Naive thymus-derived CD4-positive, alpha-beta T cell (primary cell): ENCODE measurements at regions not wholly inside any gene's neighbourhood (a gene's known extent, or its start where the extent isn't known, plus 50 kb on each side); places are given as distances from the start of the nearest gene placed in this dataset.

ENCODE experiments used
- ATAC-seq: fragments of 150-1000 bp; cut with Tn5 transposase; 2 replicates; pipeline ENCODE4 v1.10.0; 2021; ENCODE audit warnings: mild to moderate bottlenecking, moderate library complexity
- CTCF ChIA-PET: fragments of 350-600 bp; sonication (Branson Sonifier 250); formaldehyde crosslinking; loops from one replicate; lab custom pipeline; 2021; ENCODE audit warnings: antibody characterized with exemption; lab: Charles Lee
- POLR2A ChIA-PET: fragments of 350-600 bp; sonication (Branson Sonifier 250); formaldehyde crosslinking; loops from one replicate; lab custom pipeline; 2021; ENCODE audit warnings: antibody characterized with exemption, inconsistent platforms; lab: Charles Lee
- DNase-seq, 9 donors: peaks; one replicate each; pipeline versions ENCODE4 v3.0.0 to v3.0.0-alpha.2; 2020 to 2022; ENCODE audit warnings: mixed read lengths in 1 of 9
- H3K27ac ChIP-seq: one replicate; pipeline ENCODE4 v1.7.0; 2013; ENCODE audit warnings: mild to moderate bottlenecking, low read depth, low read length, moderate library complexity
- H3K27me3 ChIP-seq, 2 donors: one replicate each; pipeline ENCODE4 v1.7.0; 2013; ENCODE audit warnings: low read length in 2 of 2, mild to moderate bottlenecking in 2 of 2, moderate library complexity in 2 of 2; ENCODE audit not compliant: control insufficient read depth in 2 of 2, insufficient read depth in 2 of 2
- H3K36me3 ChIP-seq, 3 experiments: 1 replicate in 2 of 3; 2 replicates in 1 of 3; pipeline ENCODE4 v1.7.0; 2013; ENCODE audit warnings: low read length in 3 of 3, mild to moderate bottlenecking in 3 of 3, moderate library complexity in 1 of 3; ENCODE audit not compliant: insufficient read depth in 3 of 3, control insufficient read depth in 2 of 3
- H3K4me1 ChIP-seq, 2 donors: one replicate each; pipeline ENCODE4 v1.7.0; 2013; ENCODE audit warnings: low read length in 2 of 2, mild to moderate bottlenecking in 2 of 2, moderate library complexity in 1 of 2; ENCODE audit not compliant: control insufficient read depth in 2 of 2, insufficient read depth in 2 of 2
- H3K4me3 ChIP-seq: 2 replicates; pipeline ENCODE4 v1.7.0; 2013; ENCODE audit warnings: mild to moderate bottlenecking, low read length
- H3K9me3 ChIP-seq, 3 experiments: 1 replicate in 2 of 3; 2 replicates in 1 of 3; pipeline ENCODE4 v1.7.0; 2013; ENCODE audit warnings: low read length in 3 of 3; ENCODE audit not compliant: control insufficient read depth in 2 of 3
- H3K27ac Mint-ChIP-seq, 9 donors: one replicate each; pipeline ENCODE4 v1.8.0; 2020 to 2022; ENCODE audit warnings: mixed read lengths in 9 of 9, mild to moderate bottlenecking in 8 of 9, moderate library complexity in 5 of 9, inconsistent platforms in 2 of 9
- H3K27me3 Mint-ChIP-seq, 5 donors: one replicate each; pipeline ENCODE4 v1.8.0; 2021 to 2022; ENCODE audit warnings: mixed read lengths in 5 of 5, mild to moderate bottlenecking in 1 of 5
- H3K36me3 Mint-ChIP-seq, 5 donors: one replicate each; pipeline ENCODE4 v1.8.0; 2020 to 2022; ENCODE audit warnings: mixed read lengths in 5 of 5, mild to moderate bottlenecking in 3 of 5, inconsistent platforms in 1 of 5
- H3K4me1 Mint-ChIP-seq, 7 donors: one replicate each; pipeline ENCODE4 v1.8.0; 2020 to 2022; ENCODE audit warnings: mixed read lengths in 7 of 7, mild to moderate bottlenecking in 3 of 7, inconsistent platforms in 1 of 7
- H3K4me3 Mint-ChIP-seq, 10 donors: one replicate each; pipeline ENCODE4 v1.8.0; 2020 to 2022; ENCODE audit warnings: mild to moderate bottlenecking in 10 of 10, mixed read lengths in 10 of 10, moderate library complexity in 6 of 10, inconsistent platforms in 2 of 10
- H3K9me3 Mint-ChIP-seq, 11 donors: one replicate each; pipeline ENCODE4 v1.8.0; 2020 to 2022; ENCODE audit warnings: mixed read lengths in 11 of 11, mild to moderate bottlenecking in 4 of 11, inconsistent platforms in 1 of 11, moderate library complexity in 1 of 11
- intact Hi-C, 2 donors: fragments of 100-400 bp; cut with micrococcal nuclease; formaldehyde crosslinking; loops; one replicate each; pipeline ENCODE4 v1.15.1; 2023

DNA sequence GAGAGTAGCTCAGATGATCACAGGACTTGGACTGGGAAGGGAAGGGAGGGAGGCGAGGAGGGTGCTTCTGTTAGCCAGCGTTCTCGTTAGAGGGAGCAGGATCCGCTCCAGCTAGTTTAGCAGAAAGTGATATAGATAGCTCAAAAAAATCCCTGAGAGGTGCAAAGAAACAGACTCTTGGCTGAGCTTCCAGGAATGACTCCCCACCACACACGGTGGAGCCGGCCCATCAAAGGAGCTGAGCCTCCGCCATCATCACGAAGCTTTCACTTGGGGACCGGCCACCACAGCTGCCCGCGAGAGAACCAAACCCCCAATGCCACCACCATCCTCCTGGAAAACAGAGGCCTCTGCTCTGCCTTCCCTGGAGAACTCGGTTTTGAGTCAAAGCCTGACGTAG lies 124.6 kb upstream of the BCL2L14 start:
- intact Hi-C loops: no loop called here
- H3K4me1 Mint-ChIP-seq: peaks cover 0 to 26% (median 9%) of the 10 kb centered on the region in 7 donors
- H3K27me3 Mint-ChIP-seq: no peaks in the 10 kb centered on the region
- peak overlapping the region in 1 of 10 donors; percentile 10 for H3K4me3 Mint-ChIP-seq
- DNase-seq (no peak), ATAC-seq (no peak)
- ChIA-PET CTCF (interaction anchor here (0.7 kb wide), 1 partner anchor 36 kb away, joined by 3 read pairs; no protein-coding TSS in a partner anchor), POLR2A (interaction anchor here (0.6 kb wide), 1 partner anchor 31 kb away, joined by 3 read pairs; no protein-coding TSS in a partner anchor)
- Histone ChIP-seq H3K9me3 (no peaks in the 10 kb centered on the region), H3K27ac (no peak overlapping the region), H3K4me3 (no peak overlapping the region), H3K27me3 (no peaks in the 10 kb centered on the region), H3K4me1 (no peaks in the 10 kb centered on the region), H3K36me3 (no peaks in the 10 kb centered on the region)
- peaks cover 0 to 10% (median 0%) of the 10 kb centered on the region in 5 donors for H3K36me3 Mint-ChIP-seq
- peaks cover 0 to 6% (median 0%) of the 10 kb centered on the region in 11 donors for H3K9me3 Mint-ChIP-seq
- no peak overlapping the region for H3K27ac Mint-ChIP-seq

GRCh38 chr12:11947213-11947612 lies 123.5 kb upstream of the BCL2L14 start:
- POLR2A ChIA-PET: no interaction called here

DNA sequence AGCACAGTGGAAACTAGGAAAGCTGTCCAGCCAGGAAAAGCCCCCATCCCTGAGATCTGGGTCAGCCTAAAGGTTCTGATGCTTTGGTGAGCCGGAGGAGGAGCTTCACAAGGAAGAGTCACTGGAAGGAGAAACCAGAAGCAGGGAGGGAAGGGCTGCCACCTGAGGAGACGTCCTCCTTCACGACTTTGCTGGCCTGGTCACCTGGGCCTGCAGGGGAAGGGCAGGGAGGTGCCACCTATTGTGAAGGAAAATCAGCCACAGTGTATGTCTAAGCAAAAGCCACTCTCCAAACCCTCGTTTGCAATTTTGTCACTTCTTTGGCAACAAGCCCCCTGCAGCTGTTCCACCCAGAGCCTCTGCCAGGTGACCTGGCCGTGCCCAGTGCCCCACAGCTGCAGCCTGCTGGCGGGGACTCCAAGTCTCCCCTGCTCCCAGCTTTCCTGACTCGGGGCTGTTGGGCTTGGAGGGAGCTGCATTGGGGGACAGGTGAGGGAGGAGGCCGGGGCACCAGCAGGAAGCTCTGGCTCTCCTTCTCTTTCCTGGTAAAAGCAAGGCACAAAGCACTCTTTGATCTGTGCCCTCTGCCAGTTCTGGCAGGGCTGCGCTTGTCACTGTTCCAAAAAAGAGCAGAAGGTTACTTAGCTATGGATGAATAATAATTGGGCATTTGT lies 120.9 kb upstream of the BCL2L14 start:
- ATAC-seq: no peak
- H3K4me1 Mint-ChIP-seq: peaks cover 10 to 38% (median 22%) of the 10 kb centered on the region in 7 donors
- H3K36me3 Mint-ChIP-seq: peaks cover 0 to 16% (median 0%) of the 10 kb centered on the region in 5 donors
- intact Hi-C loops: no loop called here
- no peak for DNase-seq
- ChIA-PET CTCF (no interaction called here), POLR2A (interaction anchor here (0.6 kb wide), 1 partner anchor 63 kb away, joined by 3 read pairs; no protein-coding TSS in a partner anchor)
- Histone ChIP-seq H3K27ac (no peak overlapping the region), H3K9me3 (no peaks in the 10 kb centered on the region), H3K27me3 (no peaks in the 10 kb centered on the region), H3K36me3 (no peaks in the 10 kb centered on the region), H3K4me3 (no peak overlapping the region), H3K4me1 (no peaks in the 10 kb centered on the region)
- H3K9me3 Mint-ChIP-seq: peaks cover 0 to 3% (median 0%) of the 10 kb centered on the region in 11 donors
- H3K4me3 Mint-ChIP-seq: no peak overlapping the region
- H3K27me3 Mint-ChIP-seq: no peaks in the 10 kb centered on the region
- H3K27ac Mint-ChIP-seq: no peak overlapping the region

More at GRCh38 chr12:11947213-11947612, 123.5 kb upstream of the BCL2L14 start:
- Mint-ChIP-seq H3K9me3 (peaks cover 0 to 6% (median 0%) of the 10 kb centered on the region in 11 donors), H3K27ac (peak overlapping the region in 2 of 9 donors; percentile 8 to 36), H3K4me1 (peaks cover 0 to 22% (median 9%) of the 10 kb centered on the region in 7 donors), H3K27me3 (no peaks in the 10 kb centered on the region), H3K36me3 (peaks cover 0 to 10% (median 0%) of the 10 kb centered on the region in 5 donors), H3K4me3 (no peak overlapping the region)
- DNase-seq: no peak
- no peak overlapping the region for H3K27ac ChIP-seq
- H3K36me3 ChIP-seq: no peaks in the 10 kb centered on the region
- no peak overlapping the region for H3K4me3 ChIP-seq
- no peaks in the 10 kb centered on the region for H3K9me3 ChIP-seq
- CTCF ChIA-PET: no interaction called here
- no peak for ATAC-seq
- no peaks in the 10 kb centered on the region for H3K27me3 ChIP-seq
- intact Hi-C loops: no loop called here
- H3K4me1 ChIP-seq: no peaks in the 10 kb centered on the region

GRCh38 chr12:11951209-11951608 lies 119.5 kb upstream of the BCL2L14 start:
- Mint-ChIP-seq H3K9me3 (peaks cover 0 to 3% (median 0%) of the 10 kb centered on the region in 11 donors), H3K27me3 (no peaks in the 10 kb centered on the region), H3K4me1 (peaks cover 10 to 47% (median 24%) of the 10 kb centered on the region in 7 donors), H3K36me3 (peaks cover 0 to 10% (median 0%) of the 10 kb centered on the region in 5 donors), H3K27ac (no peak overlapping the region), H3K4me3 (no peak overlapping the region)
- Histone ChIP-seq H3K36me3 (no peaks in the 10 kb centered on the region), H3K9me3 (no peaks in the 10 kb centered on the region), H3K27ac (no peak overlapping the region), H3K4me3 (no peak overlapping the region), H3K4me1 (no peaks in the 10 kb centered on the region), H3K27me3 (no peaks in the 10 kb centered on the region)
- ChIA-PET POLR2A (no interaction called here), CTCF (no interaction called here)
- DNase-seq: no peak
- intact Hi-C loops: no loop called here
- no peak for ATAC-seq

GRCh38 chr12:11953523-11953922 lies 117.2 kb upstream of the BCL2L14 start:
- ATAC-seq: no peak
- intact Hi-C loops: no loop called here
- Histone ChIP-seq H3K9me3 (no peaks in the 10 kb centered on the region), H3K4me3 (no peak overlapping the region), H3K27ac (no peak overlapping the region), H3K27me3 (no peaks in the 10 kb centered on the region), H3K36me3 (no peaks in the 10 kb centered on the region), H3K4me1 (no peaks in the 10 kb centered on the region)
- DNase-seq: no peak
- no peaks in the 10 kb centered on the region for H3K9me3 Mint-ChIP-seq
- H3K27ac Mint-ChIP-seq: peak overlapping the region in 1 of 9 donors; percentile 5
- ChIA-PET POLR2A (interaction anchor here (0.6 kb wide), 1 partner anchor 97 kb away, joined by 3 read pairs; no protein-coding TSS in a partner anchor), CTCF (interaction anchor here (0.5 to 1.3 kb wide), 2 partner anchors 10 to 16 kb away, joined by 3 read pairs; no protein-coding TSS in a partner anchor)
- peaks cover 10 to 52% (median 19%) of the 10 kb centered on the region in 7 donors for H3K4me1 Mint-ChIP-seq
- peaks cover 0 to 12% (median 0%) of the 10 kb centered on the region in 5 donors for H3K36me3 Mint-ChIP-seq
- H3K4me3 Mint-ChIP-seq: peak overlapping the region in 1 of 10 donors; percentile 47
- peaks cover 0 to 5% (median 0%) of the 10 kb centered on the region in 5 donors for H3K27me3 Mint-ChIP-seq

- H3K4me3 Mint-ChIP-seq: peak overlapping the region in 1 of 10 donors; percentile 58
- Histone ChIP-seq H3K9me3 (no peaks in the 10 kb centered on the region), H3K36me3 (no peaks in the 10 kb centered on the region), H3K27me3 (no peaks in the 10 kb centered on the region), H3K4me1 (peaks cover 0 to 4% of the 10 kb centered on the region in 2 donors), H3K4me3 (no peak overlapping the region), H3K27ac (no peak overlapping the region)
- no peak for DNase-seq
- intact Hi-C loops: no loop called here
- peak overlapping the region in 2 of 9 donors; percentile 25 to 80 for H3K27ac Mint-ChIP-seq
- peaks cover 0 to 5% (median 0%) of the 10 kb centered on the region in 5 donors for H3K27me3 Mint-ChIP-seq
- POLR2A ChIA-PET: no interaction called here
- CTCF ChIA-PET: interaction anchor here (0.5 to 1.3 kb wide), 2 partner anchors 9 to 16 kb away, joined by 3 read pairs; no protein-coding TSS in a partner anchor
- ATAC-seq: no peak
- H3K36me3 Mint-ChIP-seq: peaks cover 0 to 12% (median 0%) of the 10 kb centered on the region in 5 donors
- peaks cover 13 to 56% (median 20%) of the 10 kb centered on the region in 7 donors for H3K4me1 Mint-ChIP-seq
- no peaks in the 10 kb centered on the region for H3K9me3 Mint-ChIP-seq
Observed at GRCh38 chr12:11954181-11954580, 116.6 kb upstream of the BCL2L14 start.
